ENCODE measurements at regions not wholly inside any gene's neighbourhood (a gene's known extent, or its start where the extent isn't known, plus 50 kb on each side); places are given as distances from the start of the nearest gene placed in this dataset.

- Histone ChIP-seq H3F3A (ENCODE audit: insufficient read depth) (no peaks in the 10 kb centered on the region), H3K9ac (ENCODE audit: low read length) (no peak overlapping the region), H3K79me2 (ENCODE audit: insufficient read depth, low read length) (no peaks in the 10 kb centered on the region), H4K20me1 (ENCODE audit: low read depth, low read length) (no peaks in the 10 kb centered on the region), H3K4me2 (ENCODE audit: low read depth, low read length, poor library complexity, severe bottlenecking) (no peak overlapping the region), H3K36me3 (ENCODE audit: low read length) (no peaks in the 10 kb centered on the region), H2AFZ (ENCODE audit: low read depth, low read length, severe bottlenecking) (no peak overlapping the region), H3K27me3 (ENCODE audit: low read length) (no peaks in the 10 kb centered on the region), H3K9me3 (ENCODE audit: insufficient read depth, low read length) (no peaks in the 10 kb centered on the region), H3K9me2 (replicated peaks; ENCODE audit: insufficient read depth, low read length) (no peaks in the 10 kb centered on the region), H3K27ac (ENCODE audit: low read depth, low read length) (no peak overlapping the region), H3K4me3 (ENCODE audit: insufficient read depth, low read length, poor library complexity, severe bottlenecking) (no peak overlapping the region)
- TF ChIP-seq EZH2phosphoT487 (conservative IDR thresholded peaks at IDR 0.05; ENCODE audit: low read length) = no peak
- no peak for TF ChIP-seq CTCF (IDR thresholded peaks at IDR 0.05; ENCODE audit: insufficient read depth, low read length, poor library complexity, severe bottlenecking)
Measured at GRCh38 chr18:39519741-39520140, 1954.1 kb upstream of the CELF4 start.

DNA sequence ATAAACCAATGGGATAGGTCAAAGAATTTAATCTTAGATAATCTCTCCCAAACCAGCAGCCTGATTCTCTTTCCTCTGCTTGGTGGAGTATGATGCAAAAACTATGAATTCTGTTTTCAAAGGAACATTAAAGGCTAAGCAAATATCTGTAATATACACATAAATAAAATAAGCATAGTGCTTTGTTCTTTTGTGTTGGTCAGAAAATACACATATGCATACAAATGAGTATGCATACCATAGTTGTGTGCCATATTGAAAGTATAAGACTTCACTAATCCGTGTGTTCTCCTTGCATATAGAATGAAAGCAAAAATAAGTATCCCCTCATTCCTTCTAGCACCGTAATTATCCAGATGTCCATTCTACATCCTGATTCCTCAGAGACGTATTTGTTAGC, 1949.7 kb upstream of the CELF4 start:
- no peaks in the 10 kb centered on the region for H3K27me3 ChIP-seq (ENCODE audit: low read length)
- no peak overlapping the region for H3K4me2 ChIP-seq (ENCODE audit: low read depth, low read length, poor library complexity, severe bottlenecking)
- no peaks in the 10 kb centered on the region for H3K9me3 ChIP-seq (ENCODE audit: insufficient read depth, low read length)
- H3K9ac ChIP-seq (ENCODE audit: low read length) = no peak overlapping the region
- H3K36me3 ChIP-seq (ENCODE audit: low read length) = no peaks in the 10 kb centered on the region
- TF ChIP-seq CTCF (IDR thresholded peaks at IDR 0.05; ENCODE audit: insufficient read depth, low read length, poor library complexity, severe bottlenecking) (no peak), EZH2phosphoT487 (conservative IDR thresholded peaks at IDR 0.05; ENCODE audit: low read length) (no peak)
- no peak overlapping the region for H3K27ac ChIP-seq (ENCODE audit: low read depth, low read length)
- no peaks in the 10 kb centered on the region for H3F3A ChIP-seq (ENCODE audit: insufficient read depth)
- H3K9me2 ChIP-seq (replicated peaks; ENCODE audit: insufficient read depth, low read length) = no peaks in the 10 kb centered on the region
- no peak overlapping the region for H2AFZ ChIP-seq (ENCODE audit: low read depth, low read length, severe bottlenecking)
- no peaks in the 10 kb centered on the region for H3K79me2 ChIP-seq (ENCODE audit: insufficient read depth, low read length)
- no peak overlapping the region for H3K4me3 ChIP-seq (ENCODE audit: insufficient read depth, low read length, poor library complexity, severe bottlenecking)
- no peaks in the 10 kb centered on the region for H4K20me1 ChIP-seq (ENCODE audit: low read depth, low read length)

GRCh38 chr18:39513186-39513585, 1947.6 kb upstream of the CELF4 start:
- Histone ChIP-seq H3K79me2 (ENCODE audit: insufficient read depth, low read length) (no peaks in the 10 kb centered on the region), H3K4me3 (ENCODE audit: insufficient read depth, low read length, poor library complexity, severe bottlenecking) (no peak overlapping the region), H3K27me3 (ENCODE audit: low read length) (no peaks in the 10 kb centered on the region), H3K9me3 (ENCODE audit: insufficient read depth, low read length) (no peaks in the 10 kb centered on the region), H2AFZ (ENCODE audit: low read depth, low read length, severe bottlenecking) (no peak overlapping the region), H3K27ac (ENCODE audit: low read depth, low read length) (no peak overlapping the region), H3K36me3 (ENCODE audit: low read length) (no peaks in the 10 kb centered on the region), H4K20me1 (ENCODE audit: low read depth, low read length) (no peaks in the 10 kb centered on the region), H3K4me2 (ENCODE audit: low read depth, low read length, poor library complexity, severe bottlenecking) (no peak overlapping the region), H3F3A (ENCODE audit: insufficient read depth) (no peaks in the 10 kb centered on the region), H3K9ac (ENCODE audit: low read length) (no peak overlapping the region), H3K9me2 (replicated peaks; ENCODE audit: insufficient read depth, low read length) (no peaks in the 10 kb centered on the region)
- TF ChIP-seq CTCF (IDR thresholded peaks at IDR 0.05; ENCODE audit: insufficient read depth, low read length, poor library complexity, severe bottlenecking) (no peak), EZH2phosphoT487 (conservative IDR thresholded peaks at IDR 0.05; ENCODE audit: low read length) (no peak)

Measured in SU-DHL-6 (cell line).